OCI-LY7 (cell line): ENCODE measurements at regions not wholly inside any gene's neighbourhood (a gene's known extent, or its start where the extent isn't known, plus 50 kb on each side); places are given as distances from the start of the nearest gene placed in this dataset.
"Not testable (repeated sequence)": the region's sequence is repeated elsewhere in the genome, so short reads cannot be mapped to it uniquely, and the experiment has no call there.

Source experiments
- BruUV-seq: library from RNA; stranded (reverse); fragments of 400-500 nt; replicated peaks from 2 replicates; lab custom pipeline; 2021; lab: Mats Ljungman, UMichigan
- CTCF ChIA-PET: fragments of 300-600 bp; sonication (Branson Sonifier 250); formaldehyde crosslinking; loops from one replicate; lab custom pipeline; 2022; ENCODE audit warnings: antibody characterized with exemption; ENCODE audit not compliant: unreplicated experiment; lab: Charles Lee
- POLR2A ChIA-PET: fragments of 300-600 bp; sonication (Branson Sonifier 250); formaldehyde crosslinking; loops from one replicate; lab custom pipeline; 2022; ENCODE audit warnings: antibody characterized with exemption; lab: Charles Lee
- DNase-seq: peaks from one replicate; pipeline ENCODE4 v3.0.0-alpha.2; 2015; ENCODE audit warnings: low spot score
- H2AFZ ChIP-seq: fragments of 200-600 bp; sonication (generic), shearing (Covaris generic); 2 replicates; pipeline ENCODE4 v1.6.1; 2014; ENCODE audit warnings: mild to moderate bottlenecking, antibody characterized with exemption, low read length, moderate library complexity
- H3K27ac ChIP-seq: fragments of 200-600 bp; sonication (generic); 2 replicates; pipeline ENCODE4 v1.5.1; 2014; ENCODE audit warnings: mixed run types, low read depth, mild to moderate bottlenecking, moderate library complexity, low read length, inconsistent platforms; ENCODE audit not compliant: poor library complexity, severe bottlenecking
- H3K36me3 ChIP-seq: fragments of 200-600 bp; sonication (generic); 2 replicates; pipeline ENCODE4 v1.6.1; 2014; ENCODE audit warnings: mild to moderate bottlenecking, antibody characterized with exemption, low read length, moderate library complexity, mixed read lengths; ENCODE audit not compliant: insufficient read depth
- H3K4me1 ChIP-seq: fragments of 200-600 bp; sonication (generic); 2 replicates; pipeline ENCODE4 v1.5.1; 2014; ENCODE audit warnings: mild to moderate bottlenecking, low read length; ENCODE audit not compliant: insufficient read depth, poor library complexity, severe bottlenecking
- H3K4me2 ChIP-seq: fragments of 200-600 bp; sonication (generic); 2 replicates; pipeline ENCODE4 v1.6.1; 2014; ENCODE audit warnings: mild to moderate bottlenecking, low read length
- H3K4me3 ChIP-seq: fragments of 200-600 bp; sonication (generic); 2 replicates; pipeline ENCODE4 v1.5.1; 2014; ENCODE audit warnings: mild to moderate bottlenecking, low read depth, low read length; ENCODE audit not compliant: poor library complexity, severe bottlenecking
- H3K79me2 ChIP-seq: fragments of 200-600 bp; sonication (generic); 2 replicates; pipeline ENCODE4 v1.6.1; 2016; ENCODE audit warnings: low read depth, mild to moderate bottlenecking, low read length, moderate library complexity, mixed read lengths; ENCODE audit not compliant: insufficient read depth
- H3K9me2 ChIP-seq: fragments of 200-600 bp; sonication (generic); 2 replicates; pipeline ENCODE4 v1.6.1; 2016; ENCODE audit warnings: mild to moderate bottlenecking, low read length, mixed read lengths; ENCODE audit not compliant: insufficient read depth
- H3K9me3 ChIP-seq: fragments of 200-600 bp; sonication (generic); 2 replicates; pipeline ENCODE4 v1.6.1; 2014; ENCODE audit warnings: mild to moderate bottlenecking, mixed run types, low read length, mixed read lengths
- H4K20me1 ChIP-seq: fragments of 200-600 bp; sonication (generic); 2 replicates; pipeline ENCODE4 v1.6.1; 2014; ENCODE audit warnings: mild to moderate bottlenecking, antibody characterized with exemption, low read length, moderate library complexity, mixed read lengths; ENCODE audit not compliant: insufficient read depth
- CTCF ChIP-seq: fragments of 200-600 bp; sonication (generic); conservative IDR thresholded peaks from 2 replicates; pipeline ENCODE4 v1.5.1; 2014; ENCODE audit warnings: mild to moderate bottlenecking, antibody characterized with exemption, low read length, moderate library complexity, mixed read lengths
- EZH2phosphoT487 ChIP-seq: fragments of 200-600 bp; sonication (generic); IDR thresholded peaks from 2 replicates; pipeline ENCODE4 v1.6.1; 2018; ENCODE audit warnings: low read depth, borderline replicate concordance, mild to moderate bottlenecking, mixed run types, antibody characterized with exemption, low read length, moderate library complexity, mixed read lengths
- intact Hi-C: fragments of 100-400 bp; cut with micrococcal nuclease; formaldehyde crosslinking; loops from one replicate; pipeline ENCODE4 v1.10.0; 2022; ENCODE audit not compliant: unreplicated experiment

- ChIA-PET POLR2A (interaction anchor here (0.6 kb wide), 1 partner anchor 1738 kb away, joined by 3 read pairs; no protein-coding TSS in a partner anchor), CTCF (no interaction called here)
- H2AFZ ChIP-seq, result no peak overlapping the region
- H4K20me1 ChIP-seq, result no peaks in the 10 kb centered on the region
- BruUV-seq, result no TSS peak
- H3K79me2 ChIP-seq, result no peaks in the 10 kb centered on the region
- no peaks in the 10 kb centered on the region for H3K36me3 ChIP-seq
- no peaks in the 10 kb centered on the region for H3K9me2 ChIP-seq
- intact Hi-C loops, result no loop called here
- H3K9me3 ChIP-seq, result no peaks in the 10 kb centered on the region
- H3K4me3 ChIP-seq, result no peak overlapping the region
- H3K4me1 ChIP-seq, result no peaks in the 10 kb centered on the region
- no peak for DNase-seq
- H3K4me2 ChIP-seq, result no peak overlapping the region
- no peak overlapping the region for H3K27ac ChIP-seq
- TF ChIP-seq CTCF (no peak), EZH2phosphoT487 (no peak)
These were observed 122.8 kb upstream of the PCBD1 start for GRCh38 chr10:71011141-71011540.

GRCh38 chr10:71014021-71014805, 125.8 kb upstream of the PCBD1 start:
- POLR2A ChIA-PET, result no interaction called here
- CTCF ChIA-PET, result no interaction called here
- H3K9me2 ChIP-seq, result no peaks in the 10 kb centered on the region
- no peaks in the 10 kb centered on the region for H3K36me3 ChIP-seq
- intact Hi-C loops, result no loop called here
- no peak overlapping the region for H3K4me2 ChIP-seq
- no TSS peak for BruUV-seq
- H3K9me3 ChIP-seq, result no peaks in the 10 kb centered on the region
- no peak overlapping the region for H3K4me3 ChIP-seq
- no peaks in the 10 kb centered on the region for H3K4me1 ChIP-seq
- TF ChIP-seq CTCF (no peak), EZH2phosphoT487 (no peak)
- no peak overlapping the region for H2AFZ ChIP-seq
- no peak for DNase-seq
- no peaks in the 10 kb centered on the region for H3K79me2 ChIP-seq
- H3K27ac ChIP-seq, result no peak overlapping the region
- H4K20me1 ChIP-seq, result no peaks in the 10 kb centered on the region

- H3K36me3 ChIP-seq, result no peaks in the 10 kb centered on the region
- DNase-seq, result no peak
- no peak overlapping the region for H3K4me3 ChIP-seq
- BruUV-seq, result no TSS peak
- H3K79me2 ChIP-seq, result no peaks in the 10 kb centered on the region
- no peak overlapping the region for H2AFZ ChIP-seq
- CTCF ChIA-PET, result no interaction called here
- TF ChIP-seq EZH2phosphoT487 (no peak), CTCF (no peak)
- intact Hi-C loops, result no loop called here
- POLR2A ChIA-PET, result no interaction called here
- H3K4me2 ChIP-seq, result no peak overlapping the region
- H3K9me3 ChIP-seq, result no peaks in the 10 kb centered on the region
- no peak overlapping the region for H3K27ac ChIP-seq
- no peaks in the 10 kb centered on the region for H4K20me1 ChIP-seq
- no peaks in the 10 kb centered on the region for H3K9me2 ChIP-seq
- H3K4me1 ChIP-seq, result no peaks in the 10 kb centered on the region
These were observed 127.3 kb upstream of the PCBD1 start for GRCh38 chr10:71015674-71016073.

GRCh38 chr10:71020061-71020460, 131.7 kb upstream of the PCBD1 start:
- BruUV-seq, CTCF ChIA-PET, H3K4me3 ChIP-seq, H3K4me1 ChIP-seq, H3K79me2 ChIP-seq, H4K20me1 ChIP-seq, H3K4me2 ChIP-seq, H3K9me2 ChIP-seq, H3K27ac ChIP-seq, DNase-seq, H3K36me3 ChIP-seq, H3K9me3 ChIP-seq, POLR2A ChIA-PET, H2AFZ ChIP-seq, intact Hi-C loops: not testable (repeated sequence)
